ENCODE measurements at regions not wholly inside any gene's neighbourhood (a gene's known extent, or its start where the extent isn't known, plus 50 kb on each side); places are given as distances from the start of the nearest gene placed in this dataset.
"Not testable (repeated sequence)": the region's sequence is repeated elsewhere in the genome, so short reads cannot be mapped to it uniquely, and the experiment has no call there.

DNA sequence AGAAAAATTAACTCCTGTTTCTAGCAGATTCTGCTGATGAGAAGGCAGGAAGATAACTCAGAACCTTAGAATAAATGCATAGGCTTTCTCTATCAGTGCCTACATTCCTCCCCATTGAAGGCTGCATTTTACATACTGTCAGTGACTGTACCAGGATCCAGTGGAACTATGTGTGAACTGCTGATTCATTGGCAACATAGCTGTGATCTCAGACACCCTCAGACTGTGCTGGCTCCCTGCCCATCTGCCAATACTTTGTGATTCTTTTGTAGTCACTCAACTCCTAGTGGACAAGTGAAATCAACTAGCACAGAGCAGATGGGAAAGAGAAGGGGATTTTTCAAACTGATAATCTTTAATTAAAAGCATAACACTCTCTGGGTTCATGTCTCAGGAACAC lies 375.8 kb downstream of the MDFIC start:
- FAIRE-seq = no peak

DNA sequence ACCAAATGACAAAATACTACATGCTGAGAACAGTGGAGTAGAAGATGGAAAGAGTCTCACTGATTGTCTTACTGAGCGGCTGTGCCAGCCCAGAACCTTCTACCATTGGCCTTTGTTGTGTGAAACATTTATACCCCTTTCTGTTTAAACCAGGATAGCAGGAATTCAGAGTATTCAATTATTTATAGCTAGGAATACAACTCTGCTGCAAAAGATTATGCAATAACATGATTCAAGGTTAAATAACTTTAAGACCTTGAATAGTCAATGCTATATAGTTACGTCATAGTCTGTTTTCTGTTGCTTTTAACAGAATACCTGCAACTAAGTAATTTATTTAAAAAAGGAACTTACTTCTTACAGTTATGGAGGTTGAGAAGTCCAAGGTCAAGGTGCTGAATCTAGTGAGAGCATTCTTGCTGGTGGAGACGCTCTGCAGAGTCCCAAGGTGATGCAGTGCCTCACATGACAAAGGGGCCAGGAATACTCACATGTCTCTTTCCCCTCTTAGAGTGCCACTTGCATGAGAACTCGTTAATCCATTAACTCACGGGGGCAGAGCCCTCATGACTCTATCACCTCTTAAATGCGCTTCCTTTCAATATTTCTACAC lies 371.8 kb downstream of the MDFIC start:
- FAIRE-seq (no peak), DNase-seq (ENCODE audit: insufficient read length, low spot score) (no peak)

More for the DNA sequence above, 375.8 kb downstream of the MDFIC start:
- DNase-seq (ENCODE audit: insufficient read length, low spot score) = no peak

DNA sequence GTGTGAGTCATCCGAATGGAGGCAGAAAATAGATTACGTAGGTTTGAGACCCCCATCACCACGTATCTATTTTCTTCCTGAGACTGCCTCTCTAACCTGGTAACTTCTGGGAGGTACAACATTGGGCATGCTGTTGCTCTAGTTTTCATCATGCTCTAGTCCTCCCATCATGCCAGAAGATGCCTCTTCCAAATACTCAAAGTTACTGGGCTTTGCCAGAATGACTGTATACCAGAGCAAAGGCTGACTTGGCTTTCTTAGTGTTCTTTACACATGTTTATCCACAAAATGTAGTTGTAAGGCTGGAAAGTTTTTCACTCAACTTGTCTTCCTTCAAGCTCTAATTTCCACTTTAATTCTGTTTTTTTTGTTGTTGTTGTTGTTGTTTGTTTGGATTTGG lies 370.5 kb downstream of the MDFIC start:
- no peak for DNase-seq (ENCODE audit: insufficient read length, low spot score)

DNA sequence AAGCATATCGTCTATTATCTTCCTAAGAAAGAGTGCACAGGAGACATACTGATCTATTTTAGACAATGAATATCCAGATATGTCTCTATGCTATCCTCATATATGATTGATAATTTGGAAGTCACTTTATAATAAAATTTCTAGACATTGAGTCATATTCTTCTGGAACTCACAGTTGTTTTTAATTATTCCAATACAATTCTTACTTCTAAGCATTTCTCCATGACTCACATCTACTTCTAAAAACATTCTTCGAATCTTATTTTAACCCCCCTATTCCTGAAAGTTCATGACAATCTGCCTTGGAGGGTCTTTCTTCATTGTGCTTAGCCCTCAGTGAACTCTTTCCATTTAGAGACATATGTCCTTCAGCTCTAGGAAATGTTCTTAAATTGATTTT lies 368.1 kb downstream of the MDFIC start:
- no peak for FAIRE-seq
- DNase-seq (ENCODE audit: insufficient read length, low spot score) = no peak

More for the DNA sequence above, 370.5 kb downstream of the MDFIC start:
- no peak for FAIRE-seq

DNA sequence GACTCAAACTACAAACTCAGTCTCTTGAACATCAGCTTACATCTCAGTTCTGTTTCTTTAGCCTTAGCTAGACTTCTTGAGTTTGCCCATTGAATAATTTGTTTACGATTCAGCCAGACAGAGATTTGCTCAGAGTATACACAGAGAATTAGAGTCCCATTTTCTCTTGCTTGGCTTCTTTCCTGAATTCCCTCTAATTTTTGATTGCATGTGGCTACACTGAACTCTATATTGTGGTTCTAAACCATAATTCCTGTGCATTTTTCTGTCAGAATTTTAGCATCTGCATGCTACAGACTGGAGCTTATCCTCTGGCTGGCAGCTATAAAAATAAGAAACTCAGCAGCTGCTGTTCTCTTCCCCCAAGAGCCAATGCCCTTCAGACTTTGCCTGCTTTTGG lies 354.9 kb downstream of the MDFIC start:
- no peak for DNase-seq (ENCODE audit: insufficient read length, low spot score)
- no peak for FAIRE-seq

DNA sequence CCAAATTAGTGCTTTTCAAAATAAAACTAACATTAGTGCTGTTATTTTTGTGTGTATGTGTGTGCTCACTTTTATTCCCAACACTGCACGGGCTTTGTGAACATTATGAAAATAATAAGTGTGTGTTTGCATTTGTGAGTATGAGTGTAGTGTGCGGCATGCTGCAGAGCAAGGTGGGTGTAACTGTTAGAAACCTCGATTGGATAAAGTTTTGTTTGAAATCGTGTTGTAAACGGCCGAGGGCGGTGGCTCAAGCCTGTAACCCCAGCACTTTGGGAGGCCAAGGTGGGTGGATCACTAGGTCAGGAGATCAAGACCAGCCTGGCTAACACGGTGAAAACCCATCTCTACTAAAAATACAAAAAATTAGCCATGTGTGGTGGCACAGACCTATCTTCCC lies 352.0 kb downstream of the MDFIC start:
- peak; percentile 40 for FAIRE-seq
- DNase-seq (ENCODE audit: insufficient read length, low spot score) = not testable (repeated sequence)

DNA sequence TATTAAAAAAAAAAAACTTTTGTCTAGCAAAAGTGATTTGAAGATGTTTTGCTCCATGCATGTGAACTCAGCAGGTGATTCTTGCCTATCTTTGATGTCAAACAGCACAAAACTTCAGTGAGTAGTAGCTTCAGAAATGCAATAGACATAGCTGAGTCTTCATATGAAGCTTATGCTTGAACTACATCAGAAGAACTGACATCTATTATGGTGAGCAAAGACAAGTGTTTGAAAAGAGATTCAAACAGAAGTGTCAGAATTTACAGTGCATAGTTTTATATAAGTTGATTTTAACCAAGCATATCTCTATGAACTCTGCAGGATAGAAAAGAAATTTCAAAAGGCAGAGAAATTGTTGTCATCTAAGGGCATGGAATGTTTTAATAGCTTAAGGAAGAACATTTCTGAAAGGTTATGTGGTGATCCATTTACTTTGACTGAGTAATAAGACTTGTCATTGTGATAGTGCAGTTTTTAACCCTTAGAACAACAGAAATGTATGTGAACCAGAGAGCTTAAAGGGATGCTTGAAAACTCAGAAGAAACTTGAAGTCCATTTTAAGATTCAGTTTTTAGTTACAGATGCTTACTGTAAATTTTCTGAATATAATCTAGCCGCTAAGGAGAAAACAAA lies 351.4 kb downstream of the MDFIC start:
- DNase-seq (ENCODE audit: insufficient read length, low spot score) (no peak), FAIRE-seq (no peak)

DNA sequence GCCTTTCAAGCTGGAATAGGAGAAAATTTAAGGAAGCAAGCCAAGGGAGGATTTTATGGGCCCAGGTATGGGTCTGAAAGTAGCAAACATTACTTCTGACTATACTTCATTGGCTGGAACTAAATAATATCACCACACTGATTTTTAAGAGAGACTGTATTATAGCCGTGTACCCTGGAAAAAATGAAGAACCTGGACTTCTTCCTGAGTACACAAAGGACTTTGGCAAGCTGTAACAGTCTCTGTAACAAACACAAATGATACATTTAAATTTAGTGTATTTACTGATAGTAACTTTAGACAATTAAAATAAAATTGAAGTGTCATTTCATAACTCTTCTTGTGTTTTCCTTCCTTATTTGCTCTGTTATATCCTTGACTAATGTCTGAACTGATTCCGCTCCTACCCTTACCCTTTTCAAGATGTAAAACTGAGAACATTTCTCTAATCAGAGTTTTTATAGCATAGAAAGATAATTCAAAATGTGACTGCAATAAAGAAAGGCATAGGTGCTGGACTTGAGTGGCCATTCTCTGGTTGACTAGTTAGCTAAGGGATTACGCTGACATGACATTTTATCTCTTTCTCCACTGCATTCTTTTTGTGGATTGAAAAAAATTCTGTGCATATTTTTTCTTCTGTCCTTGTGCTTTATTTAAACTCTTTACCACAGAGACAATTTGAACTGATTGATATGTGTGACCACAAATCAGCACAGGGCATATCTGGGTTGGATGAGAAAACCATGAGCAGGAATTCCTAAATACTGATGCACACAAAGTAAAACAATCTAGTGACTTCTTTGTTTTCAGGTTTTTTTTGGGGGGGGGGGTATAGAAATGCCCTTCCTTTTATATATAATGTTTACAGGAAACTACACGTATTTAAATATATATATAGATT lies 349.7 kb downstream of the MDFIC start:
- DNase-seq (ENCODE audit: insufficient read length, low spot score) (no peak), FAIRE-seq (no peak)

DNA sequence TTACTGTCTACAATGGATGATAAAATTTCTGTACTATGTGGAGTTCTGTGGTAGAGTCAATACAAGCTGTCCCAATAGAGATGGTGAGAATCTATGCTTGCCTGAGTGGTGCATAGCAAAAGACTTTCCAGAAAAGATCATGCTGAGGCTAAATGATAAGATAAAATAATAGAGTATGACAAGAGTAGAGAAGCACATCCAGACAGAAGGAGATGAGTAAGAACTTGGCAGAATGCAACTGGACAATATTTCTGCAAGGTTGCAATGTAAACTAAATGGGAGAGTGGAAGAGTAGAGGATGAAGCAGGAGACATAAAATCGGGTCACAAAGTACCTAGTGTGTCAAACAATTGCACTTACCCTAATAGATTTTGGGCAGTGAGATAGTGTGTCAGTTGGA lies 347.6 kb downstream of the MDFIC start:
- FAIRE-seq (no peak), DNase-seq (ENCODE audit: insufficient read length, low spot score) (no peak)

DNA sequence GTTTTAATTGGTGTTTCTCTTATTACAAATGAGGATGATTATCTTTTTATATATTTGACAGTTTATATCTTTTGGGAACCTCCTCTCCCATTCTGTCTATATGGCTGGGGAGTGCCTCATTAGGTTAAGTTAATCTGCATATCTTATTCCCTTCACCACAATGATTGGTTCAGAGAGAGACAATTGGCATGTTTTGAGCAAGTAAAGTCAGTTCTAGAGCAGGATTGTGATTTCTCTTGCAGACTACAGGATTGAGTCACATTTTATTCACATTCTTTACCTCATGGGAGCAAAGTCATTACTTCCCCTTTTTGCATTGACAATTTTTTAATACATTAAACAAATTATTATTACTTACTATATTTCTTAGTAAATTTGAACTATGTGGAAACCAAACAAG lies 345.6 kb downstream of the MDFIC start:
- no peak for DNase-seq (ENCODE audit: insufficient read length, low spot score)
- no peak for FAIRE-seq

DNA sequence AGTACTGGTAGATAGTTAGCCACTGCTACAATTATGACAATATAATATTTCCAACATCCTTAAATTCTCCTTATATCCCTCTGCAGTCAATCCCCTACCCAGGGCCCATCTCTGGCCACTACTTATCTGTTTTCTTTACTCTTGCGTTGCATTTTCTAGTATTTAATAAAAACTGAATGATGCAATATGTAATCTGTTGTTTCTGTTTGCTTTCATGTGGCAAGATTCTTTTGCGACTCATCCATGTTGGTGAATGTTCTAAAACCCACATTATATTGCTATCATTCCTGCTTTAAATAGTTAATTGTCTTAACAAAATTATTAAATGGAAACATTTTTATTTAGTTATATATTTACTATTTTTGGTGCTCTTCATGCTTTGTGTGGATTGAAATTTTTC lies 338.5 kb downstream of the MDFIC start:
- no peak for FAIRE-seq
- no peak for DNase-seq (ENCODE audit: insufficient read length, low spot score)

DNA sequence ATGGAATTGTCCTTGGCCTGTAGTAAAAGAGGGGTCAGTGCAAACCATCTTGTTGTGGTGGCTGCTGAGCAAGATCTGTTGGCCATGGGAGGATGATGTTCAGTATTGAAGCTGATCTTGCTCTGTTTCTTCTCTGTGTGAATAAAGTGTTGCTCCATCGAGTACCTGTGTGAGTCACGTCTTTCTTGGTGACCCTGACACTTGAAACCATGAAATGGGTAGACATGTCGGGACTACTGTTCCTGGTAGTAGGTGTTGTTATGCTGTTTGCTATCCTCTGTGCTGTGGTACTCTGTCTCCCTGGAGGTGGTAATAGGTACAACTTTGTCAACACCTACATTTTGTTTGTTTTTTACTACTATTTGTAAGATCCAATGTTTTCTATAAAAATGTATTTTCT lies 330.6 kb downstream of the MDFIC start:
- no peak for DNase-seq (ENCODE audit: insufficient read length, low spot score)
- FAIRE-seq = no peak

DNA sequence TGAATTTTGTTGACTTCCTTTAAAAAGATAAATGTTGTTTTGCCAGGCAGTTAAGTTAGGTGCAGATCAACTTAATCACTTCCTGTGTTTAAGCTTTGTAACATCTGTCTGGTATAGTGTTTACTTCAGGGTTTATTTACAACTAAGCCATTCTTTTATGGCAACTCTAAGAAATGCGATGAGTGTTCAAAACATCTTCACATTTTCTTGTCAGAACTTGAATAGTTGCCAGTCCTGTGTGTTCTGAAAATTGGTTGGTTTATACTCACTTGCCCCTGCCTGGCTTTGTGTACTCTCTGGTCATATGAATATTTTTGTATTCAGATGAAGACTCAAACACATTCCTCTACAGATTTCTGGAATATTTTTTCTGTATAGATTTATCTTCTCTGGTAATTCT lies 327.2 kb downstream of the MDFIC start:
- no peak for FAIRE-seq
- no peak for DNase-seq (ENCODE audit: insufficient read length, low spot score)

DNA sequence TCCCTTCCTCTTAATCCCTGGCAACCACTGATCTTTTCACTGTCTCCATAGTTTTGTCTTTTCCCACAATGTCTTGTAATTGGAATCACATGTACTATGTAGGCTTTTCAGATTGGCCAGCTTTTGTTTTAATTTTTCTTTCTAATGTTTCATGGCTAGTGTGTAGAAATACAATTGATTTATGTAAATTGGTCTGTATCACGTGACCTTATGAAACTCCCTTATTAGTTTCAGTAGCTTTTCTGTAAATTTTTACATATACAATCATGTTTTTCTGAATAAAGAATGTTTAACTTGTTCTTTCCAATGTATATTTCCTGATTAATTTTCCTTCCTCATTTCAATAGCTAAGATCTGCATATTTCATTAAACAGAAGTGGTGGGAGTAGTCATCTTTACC lies 319.3 kb downstream of the MDFIC start:
- no peak for DNase-seq (ENCODE audit: insufficient read length, low spot score)
- FAIRE-seq = no peak

DNA sequence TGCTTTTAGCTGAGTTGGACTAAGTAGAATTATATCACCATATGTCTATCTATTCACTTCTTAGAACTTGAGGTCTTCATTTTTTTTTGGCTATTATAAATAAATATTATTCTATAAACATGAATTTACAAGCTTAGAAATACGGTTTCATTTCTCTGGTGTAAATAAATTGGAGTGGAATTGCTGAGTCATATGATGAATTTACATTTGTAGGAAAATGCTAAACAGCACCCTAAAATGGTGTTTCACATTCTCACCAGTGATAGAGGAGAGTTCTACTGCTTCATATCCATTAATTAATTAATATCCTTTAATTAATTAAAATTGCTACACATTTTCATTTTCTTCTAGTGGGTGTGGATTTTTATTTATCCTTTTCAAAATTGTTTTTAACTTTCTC lies 318.3 kb downstream of the MDFIC start:
- DNase-seq (ENCODE audit: insufficient read length, low spot score) (no peak), FAIRE-seq (no peak)

DNA sequence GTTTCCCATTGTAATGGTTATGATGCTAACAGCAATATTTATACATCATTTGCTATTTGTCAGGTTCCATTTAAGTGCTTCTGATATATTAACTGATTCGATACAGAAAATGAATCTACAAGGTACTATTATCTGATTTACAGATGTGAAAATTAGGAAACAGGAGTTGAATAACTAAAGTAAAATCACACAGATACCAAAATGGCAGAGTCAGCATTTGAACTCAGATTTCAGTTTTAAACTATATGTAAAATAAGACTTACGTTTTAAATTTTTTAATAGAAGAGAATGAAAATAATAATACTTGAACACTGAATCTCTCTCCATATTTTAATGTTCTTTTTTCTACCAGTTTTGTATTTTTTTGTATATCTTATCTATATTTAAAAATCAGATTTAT lies 313.2 kb downstream of the MDFIC start:
- DNase-seq (ENCODE audit: insufficient read length, low spot score) = no peak
- no peak for FAIRE-seq

DNA sequence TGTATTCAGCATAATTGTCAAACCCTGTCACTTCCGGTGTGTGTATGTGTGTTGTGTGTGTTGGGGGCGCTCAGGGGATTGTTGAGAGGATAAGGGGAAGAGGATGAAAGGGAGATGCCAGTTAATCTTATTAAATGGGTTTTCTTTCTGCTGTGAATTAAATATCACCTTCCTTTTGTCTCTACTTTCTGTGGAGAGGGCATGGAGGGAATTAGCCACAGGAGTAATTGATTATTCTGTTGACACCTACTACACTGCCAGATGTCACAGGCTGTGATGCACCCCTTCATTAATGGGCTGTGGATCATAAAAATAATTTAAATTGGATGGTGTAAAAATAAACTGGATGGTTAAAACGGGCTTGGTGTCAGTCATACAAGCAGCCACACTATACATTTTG lies 311.9 kb downstream of the MDFIC start:
- DNase-seq (ENCODE audit: insufficient read length, low spot score) (no peak), FAIRE-seq (no peak)

DNA sequence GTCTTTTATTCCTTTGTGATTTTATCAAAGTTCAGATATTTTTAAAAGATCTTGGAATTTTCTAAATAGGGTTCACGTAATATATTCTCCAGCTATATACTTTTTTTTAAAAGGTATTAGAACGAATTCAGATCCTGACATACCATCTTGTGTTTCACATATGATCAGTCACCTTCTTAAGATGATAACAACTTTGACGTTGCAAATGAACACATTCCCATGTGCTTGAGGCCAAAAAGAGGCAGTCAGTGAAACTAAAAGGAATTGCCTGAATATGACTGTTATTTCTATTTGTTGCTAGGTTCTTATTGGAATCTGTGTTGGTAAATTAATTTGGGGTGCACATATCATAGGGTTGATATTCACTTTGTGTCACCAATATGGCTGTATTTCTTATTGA lies 310.1 kb downstream of the MDFIC start:
- no peak for FAIRE-seq
- no peak for DNase-seq (ENCODE audit: insufficient read length, low spot score)

DNA sequence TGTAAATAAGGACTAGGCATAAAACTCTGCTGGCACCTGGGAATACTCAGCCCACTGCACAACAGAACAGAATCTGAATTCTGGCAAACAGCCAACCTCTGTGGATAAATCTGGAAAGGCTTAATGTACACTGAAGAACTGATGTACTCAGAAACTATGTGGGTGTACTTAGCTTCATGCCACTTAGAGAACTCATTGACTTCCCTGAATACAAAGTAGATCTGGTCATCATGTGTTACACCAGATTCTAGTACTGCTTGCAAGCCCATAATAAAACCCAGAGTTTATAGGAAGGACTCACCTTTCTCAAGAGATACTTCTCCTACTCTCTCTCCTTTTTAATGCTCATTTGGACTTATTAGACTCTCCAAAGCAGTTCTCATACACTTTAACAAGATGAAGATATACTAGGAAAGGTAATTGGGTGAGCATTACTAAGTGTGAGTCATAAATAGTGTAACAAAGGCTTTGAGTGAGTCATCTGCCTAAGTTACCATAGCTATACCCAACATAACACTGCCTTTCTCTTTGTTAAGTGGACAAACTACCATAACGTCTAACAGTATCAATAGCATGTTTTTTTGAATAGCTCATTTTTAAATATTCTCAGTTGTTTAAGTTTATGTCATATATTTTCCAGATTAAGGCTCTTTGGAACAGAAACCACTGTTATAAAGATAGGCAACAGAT lies 309.1 kb downstream of the MDFIC start:
- DNase-seq (ENCODE audit: insufficient read length, low spot score) (no peak), FAIRE-seq (no peak)

DNA sequence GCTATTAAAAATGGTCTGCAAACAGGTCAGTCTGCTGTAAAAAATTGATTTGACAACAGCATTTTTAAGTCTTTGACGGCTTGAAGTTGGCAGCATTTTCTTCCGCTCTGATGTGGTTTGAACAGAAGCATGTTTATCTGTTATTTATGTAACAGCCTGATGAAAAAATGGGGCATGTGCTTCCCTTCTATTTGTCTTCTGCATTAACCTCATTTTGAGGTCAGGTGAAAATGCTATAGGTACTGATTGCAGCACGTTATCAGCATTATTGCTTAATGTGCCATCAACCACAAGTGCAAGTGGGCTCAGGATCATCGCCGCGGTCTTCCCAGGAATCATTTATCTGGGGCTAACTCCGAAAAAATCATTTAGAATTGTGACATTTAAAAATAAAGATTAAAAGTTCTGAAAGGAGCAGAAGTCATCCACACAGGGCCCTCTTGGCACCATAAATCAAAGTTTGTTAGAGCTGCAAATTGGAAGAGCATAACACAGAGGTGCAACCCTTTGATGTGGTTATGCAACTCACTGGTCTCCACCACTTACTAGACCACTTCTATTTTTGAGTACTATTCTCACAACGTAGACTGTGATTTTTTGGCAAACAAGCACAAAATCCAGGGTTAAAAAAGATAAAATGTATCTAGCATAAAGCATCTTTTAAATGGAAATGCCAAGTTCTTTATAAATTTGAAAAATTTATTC lies 307.7 kb downstream of the MDFIC start:
- no peak for DNase-seq (ENCODE audit: insufficient read length, low spot score)
- no peak for FAIRE-seq

Data from GM19239 (cell line).